ENCODE measurements at regions not wholly inside any gene's neighbourhood (a gene's known extent, or its start where the extent isn't known, plus 50 kb on each side); places are given as distances from the start of the nearest gene placed in this dataset.

GRCh38 chr3:73765878-73766545 is 141.3 kb upstream of the PDZRN3 start:
- TF ChIP-seq, protein P1, sequence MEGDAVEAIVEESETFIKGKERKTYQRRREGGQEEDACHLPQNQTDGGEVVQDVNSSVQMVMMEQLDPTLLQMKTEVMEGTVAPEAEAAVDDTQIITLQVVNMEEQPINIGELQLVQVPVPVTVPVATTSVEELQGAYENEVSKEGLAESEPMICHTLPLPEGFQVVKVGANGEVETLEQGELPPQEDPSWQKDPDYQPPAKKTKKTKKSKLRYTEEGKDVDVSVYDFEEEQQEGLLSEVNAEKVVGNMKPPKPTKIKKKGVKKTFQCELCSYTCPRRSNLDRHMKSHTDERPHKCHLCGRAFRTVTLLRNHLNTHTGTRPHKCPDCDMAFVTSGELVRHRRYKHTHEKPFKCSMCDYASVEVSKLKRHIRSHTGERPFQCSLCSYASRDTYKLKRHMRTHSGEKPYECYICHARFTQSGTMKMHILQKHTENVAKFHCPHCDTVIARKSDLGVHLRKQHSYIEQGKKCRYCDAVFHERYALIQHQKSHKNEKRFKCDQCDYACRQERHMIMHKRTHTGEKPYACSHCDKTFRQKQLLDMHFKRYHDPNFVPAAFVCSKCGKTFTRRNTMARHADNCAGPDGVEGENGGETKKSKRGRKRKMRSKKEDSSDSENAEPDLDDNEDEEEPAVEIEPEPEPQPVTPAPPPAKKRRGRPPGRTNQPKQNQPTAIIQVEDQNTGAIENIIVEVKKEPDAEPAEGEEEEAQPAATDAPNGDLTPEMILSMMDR (IDR thresholded peaks at IDR 0.05; ENCODE audit: low read depth, low read length, poor library complexity, severe bottlenecking) = no peak
- no peak for TF ChIP-seq EZH2phosphoT487 (IDR thresholded peaks at IDR 0.05; ENCODE audit: borderline replicate concordance, low read length)
- H3K4me2 ChIP-seq (ENCODE audit: low read length) = no peak overlapping the region
- H3K27me3 ChIP-seq (ENCODE audit: control insufficient read depth, low read length) = no peaks in the 10 kb centered on the region
- no peaks in the 10 kb centered on the region for H3K9me2 ChIP-seq (replicated peaks; ENCODE audit: control insufficient read depth, low read length)
- H3K9me3 ChIP-seq (ENCODE audit: control insufficient read depth, insufficient read depth, low read length) = no peaks in the 10 kb centered on the region
- H3K4me1 ChIP-seq (ENCODE audit: control insufficient read depth, low read length) = no peaks in the 10 kb centered on the region
- H3K36me3 ChIP-seq (ENCODE audit: control insufficient read depth, low read length) = no peaks in the 10 kb centered on the region
- H4K20me1 ChIP-seq (ENCODE audit: control insufficient read depth, insufficient read depth, low read depth, low read length) = no peaks in the 10 kb centered on the region
- H3K79me2 ChIP-seq (ENCODE audit: control insufficient read depth, low read length) = no peaks in the 10 kb centered on the region
- no peak overlapping the region for H3K4me3 ChIP-seq (ENCODE audit: low read length)
- H3F3A ChIP-seq (ENCODE audit: control insufficient read depth, insufficient read depth) = no peaks in the 10 kb centered on the region
- no peak overlapping the region for H3K27ac ChIP-seq (ENCODE audit: low read depth, low read length)

GRCh38 chr3:73762855-73763254 is 138.1 kb upstream of the PDZRN3 start:
- Histone ChIP-seq H4K20me1 (ENCODE audit: control insufficient read depth, insufficient read depth, low read depth, low read length) (no peaks in the 10 kb centered on the region), H3K4me3 (ENCODE audit: low read length) (no peak overlapping the region), H3K4me1 (ENCODE audit: control insufficient read depth, low read length) (no peaks in the 10 kb centered on the region), H3K27ac (ENCODE audit: low read depth, low read length) (no peak overlapping the region), H3K79me2 (ENCODE audit: control insufficient read depth, low read length) (no peaks in the 10 kb centered on the region), H3K9me3 (ENCODE audit: control insufficient read depth, insufficient read depth, low read length) (no peaks in the 10 kb centered on the region), H3K27me3 (ENCODE audit: control insufficient read depth, low read length) (no peaks in the 10 kb centered on the region), H3K36me3 (ENCODE audit: control insufficient read depth, low read length) (no peaks in the 10 kb centered on the region), H3K9me2 (replicated peaks; ENCODE audit: control insufficient read depth, low read length) (no peaks in the 10 kb centered on the region), H3K4me2 (ENCODE audit: low read length) (no peak overlapping the region), H3F3A (ENCODE audit: control insufficient read depth, insufficient read depth) (no peaks in the 10 kb centered on the region)
- no peak for TF ChIP-seq EZH2phosphoT487 (IDR thresholded peaks at IDR 0.05; ENCODE audit: borderline replicate concordance, low read length)
- TF ChIP-seq, protein P1 (IDR thresholded peaks at IDR 0.05; ENCODE audit: low read depth, low read length, poor library complexity, severe bottlenecking) = no peak

DNA sequence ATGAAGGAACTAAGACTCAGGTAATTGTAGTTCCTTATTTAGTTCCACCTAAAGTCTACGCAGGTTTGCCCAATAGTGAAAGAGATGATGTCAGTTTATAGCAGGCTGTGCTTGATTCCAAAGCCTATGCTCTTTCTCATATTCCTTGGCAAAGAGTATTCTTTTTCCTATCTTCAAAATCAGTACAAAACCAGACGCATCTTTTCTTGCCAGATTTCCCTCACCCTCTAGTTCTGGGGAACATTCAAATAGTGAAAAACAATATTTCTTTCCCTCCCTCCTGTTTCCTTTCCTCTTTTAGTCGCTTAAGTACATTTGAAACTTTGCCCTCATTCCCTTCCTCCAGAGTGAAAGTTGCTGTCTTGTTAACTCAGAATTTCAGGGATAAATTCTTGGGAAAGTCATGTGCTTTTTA is 134.6 kb upstream of the PDZRN3 start:
- Histone ChIP-seq H3K27me3 (ENCODE audit: control insufficient read depth, low read length) (no peaks in the 10 kb centered on the region), H3K4me3 (ENCODE audit: low read length) (no peak overlapping the region), H4K20me1 (ENCODE audit: control insufficient read depth, insufficient read depth, low read depth, low read length) (no peaks in the 10 kb centered on the region), H3K4me2 (ENCODE audit: low read length) (no peak overlapping the region), H3K9me3 (ENCODE audit: control insufficient read depth, insufficient read depth, low read length) (no peaks in the 10 kb centered on the region), H3K4me1 (ENCODE audit: control insufficient read depth, low read length) (no peaks in the 10 kb centered on the region), H3K9me2 (replicated peaks; ENCODE audit: control insufficient read depth, low read length) (no peaks in the 10 kb centered on the region), H3F3A (ENCODE audit: control insufficient read depth, insufficient read depth) (no peaks in the 10 kb centered on the region), H3K36me3 (ENCODE audit: control insufficient read depth, low read length) (no peaks in the 10 kb centered on the region), H3K27ac (ENCODE audit: low read depth, low read length) (no peak overlapping the region), H3K79me2 (ENCODE audit: control insufficient read depth, low read length) (no peaks in the 10 kb centered on the region)
- TF ChIP-seq EZH2phosphoT487 (IDR thresholded peaks at IDR 0.05; ENCODE audit: borderline replicate concordance, low read length) = no peak
- TF ChIP-seq, protein P1 (IDR thresholded peaks at IDR 0.05; ENCODE audit: low read depth, low read length, poor library complexity, severe bottlenecking) = no peak
